Neural cell (in vitro differentiated cells): ENCODE measurements at regions not wholly inside any gene's neighbourhood (a gene's known extent, or its start where the extent isn't known, plus 50 kb on each side); places are given as distances from the start of the nearest gene placed in this dataset.

Source experiments
- H2AFZ ChIP-seq: fragments of 200-600, 300-800 bp; sonication (generic), shearing (Covaris generic); 2 replicates; pipeline ENCODE4 v1.6.0; 2014; ENCODE audit warnings: low read depth, mild to moderate bottlenecking, antibody characterized with exemption, low read length, moderate library complexity
- H3F3A ChIP-seq: fragments of 200-600 bp; shearing (Covaris generic); 2 replicates; pipeline ENCODE4 v1.6.1; 2016; ENCODE audit warnings: mild to moderate bottlenecking, moderate library complexity, mixed read lengths, antibody characterized with exemption, low read length; ENCODE audit not compliant: insufficient read depth, poor library complexity, severe bottlenecking
- H3K27ac ChIP-seq: fragments of 200-600, 300-800 bp; sonication (generic), shearing (Covaris generic); 2 replicates; pipeline ENCODE4 v1.5.1; 2014; ENCODE audit warnings: mild to moderate bottlenecking, low read length, moderate library complexity
- H3K27me3 ChIP-seq: fragments of 300-800, 200-600 bp; sonication (generic), shearing (Covaris generic); 2 replicates; pipeline ENCODE4 v1.6.0; 2014; ENCODE audit warnings: mild to moderate bottlenecking, low read depth, low read length, moderate library complexity; ENCODE audit not compliant: insufficient read depth
- H3K36me3 ChIP-seq: fragments of 300-800, 200-600 bp; sonication (generic), shearing (Covaris generic); 2 replicates; pipeline ENCODE4 v1.5.1; 2014; ENCODE audit warnings: mild to moderate bottlenecking, antibody characterized with exemption, low read length, moderate library complexity; ENCODE audit not compliant: insufficient read depth
- H3K4me2 ChIP-seq: fragments of 300-800, 200-600 bp; sonication (generic), shearing (Covaris generic); 2 replicates; pipeline ENCODE4 v1.6.0; 2014; ENCODE audit warnings: mild to moderate bottlenecking, low read length
- H3K4me3 ChIP-seq: fragments of 300-800, 200-600 bp; sonication (generic), shearing (Covaris generic); 2 replicates; pipeline ENCODE4 v1.5.1; 2014; ENCODE audit warnings: mild to moderate bottlenecking, low read length, moderate library complexity
- H3K79me2 ChIP-seq: fragments of 200-600 bp; shearing (Covaris generic); replicated peaks from 2 replicates; pipeline ENCODE4 v1.6.0; 2014; ENCODE audit warnings: mild to moderate bottlenecking, low read length, moderate library complexity; ENCODE audit not compliant: insufficient read depth
- H3K9ac ChIP-seq: fragments of 300-800, 200-600 bp; sonication (generic), shearing (Covaris generic); 2 replicates; pipeline ENCODE4 v1.6.1; 2016; ENCODE audit warnings: mild to moderate bottlenecking, low read length, mixed read lengths
- H3K9me2 ChIP-seq: fragments of 200-600 bp; shearing (Covaris generic); 2 replicates; pipeline ENCODE4 v1.6.1; 2016; ENCODE audit warnings: mild to moderate bottlenecking, low read length, mixed read lengths; ENCODE audit not compliant: insufficient read depth
- H3K9me3 ChIP-seq: fragments of 200-600, 300-800 bp; sonication (generic), shearing (Covaris generic); 2 replicates; pipeline ENCODE4 v1.6.1; 2016; ENCODE audit warnings: mild to moderate bottlenecking, mixed run types, low read length, moderate library complexity, mixed read lengths
- H4K20me1 ChIP-seq: fragments of 200-600 bp; shearing (Covaris generic); 2 replicates; pipeline ENCODE4 v1.6.1; 2016; ENCODE audit warnings: mild to moderate bottlenecking, mixed run types; ENCODE audit not compliant: insufficient read depth
- CTCF ChIP-seq: fragments of 450-650 bp; IDR thresholded peaks from 2 replicates; pipeline ENCODE4 v1.5.1; 2014; ENCODE audit warnings: antibody characterized with exemption, mild to moderate bottlenecking, moderate library complexity; ENCODE audit not compliant: poor library complexity, severe bottlenecking
- EP300 ChIP-seq: fragments of 450-650 bp; conservative IDR thresholded peaks from 2 replicates; pipeline ENCODE4 v1.6.1; 2014; ENCODE audit warnings: antibody characterized with exemption, mild to moderate bottlenecking, moderate library complexity; ENCODE audit not compliant: poor library complexity, severe bottlenecking
- EZH2 ChIP-seq: fragments of 200-600, 300-800 bp; shearing (Covaris generic), sonication (generic); IDR thresholded peaks from 2 replicates; pipeline ENCODE4 v1.6.1; 2014; ENCODE audit warnings: antibody characterized with exemption, low read length, borderline replicate concordance, mild to moderate bottlenecking; ENCODE audit not compliant: insufficient read depth, poor library complexity, severe bottlenecking
- MXI1 ChIP-seq: fragments of 450-650 bp; conservative IDR thresholded peaks from 2 replicates; pipeline ENCODE4 v1.6.1; 2014; ENCODE audit warnings: antibody characterized with exemption, mild to moderate bottlenecking; ENCODE audit not compliant: poor library complexity, severe bottlenecking
- POLR2AphosphoS5 ChIP-seq: IDR thresholded peaks from 2 replicates; pipeline ENCODE4 v1.6.1; 2012
- RAD21 ChIP-seq: fragments of 450-650 bp; conservative IDR thresholded peaks from 2 replicates; pipeline ENCODE4 v1.6.1; 2014; ENCODE audit warnings: antibody characterized with exemption, mild to moderate bottlenecking, moderate library complexity
- SMC3 ChIP-seq: fragments of 450-650 bp; conservative IDR thresholded peaks from 2 replicates; pipeline ENCODE4 v1.6.1; 2014; ENCODE audit warnings: antibody characterized with exemption, mild to moderate bottlenecking, moderate library complexity; ENCODE audit not compliant: poor library complexity
- TAF1 ChIP-seq: IDR thresholded peaks from 2 replicates; pipeline ENCODE4 v1.6.1; 2012; ENCODE audit warnings: low read depth
- TF ChIP-seq, protein P1 (sequence below): IDR thresholded peaks from 2 replicates; pipeline ENCODE4 v1.6.1; 2012; ENCODE audit warnings: borderline replicate concordance

GRCh38 chr1:218985424-218985984 lies 188.2 kb upstream of the LYPLAL1 start:
- no peaks in the 10 kb centered on the region for H3K36me3 ChIP-seq
- no peaks in the 10 kb centered on the region for H3K9me2 ChIP-seq
- TF ChIP-seq SMC3 (no peak), TAF1 (no peak), MXI1 (no peak), POLR2AphosphoS5 (no peak), EZH2 (no peak), EP300 (no peak), CTCF (no peak), RAD21 (no peak)
- TF ChIP-seq, protein P1, sequence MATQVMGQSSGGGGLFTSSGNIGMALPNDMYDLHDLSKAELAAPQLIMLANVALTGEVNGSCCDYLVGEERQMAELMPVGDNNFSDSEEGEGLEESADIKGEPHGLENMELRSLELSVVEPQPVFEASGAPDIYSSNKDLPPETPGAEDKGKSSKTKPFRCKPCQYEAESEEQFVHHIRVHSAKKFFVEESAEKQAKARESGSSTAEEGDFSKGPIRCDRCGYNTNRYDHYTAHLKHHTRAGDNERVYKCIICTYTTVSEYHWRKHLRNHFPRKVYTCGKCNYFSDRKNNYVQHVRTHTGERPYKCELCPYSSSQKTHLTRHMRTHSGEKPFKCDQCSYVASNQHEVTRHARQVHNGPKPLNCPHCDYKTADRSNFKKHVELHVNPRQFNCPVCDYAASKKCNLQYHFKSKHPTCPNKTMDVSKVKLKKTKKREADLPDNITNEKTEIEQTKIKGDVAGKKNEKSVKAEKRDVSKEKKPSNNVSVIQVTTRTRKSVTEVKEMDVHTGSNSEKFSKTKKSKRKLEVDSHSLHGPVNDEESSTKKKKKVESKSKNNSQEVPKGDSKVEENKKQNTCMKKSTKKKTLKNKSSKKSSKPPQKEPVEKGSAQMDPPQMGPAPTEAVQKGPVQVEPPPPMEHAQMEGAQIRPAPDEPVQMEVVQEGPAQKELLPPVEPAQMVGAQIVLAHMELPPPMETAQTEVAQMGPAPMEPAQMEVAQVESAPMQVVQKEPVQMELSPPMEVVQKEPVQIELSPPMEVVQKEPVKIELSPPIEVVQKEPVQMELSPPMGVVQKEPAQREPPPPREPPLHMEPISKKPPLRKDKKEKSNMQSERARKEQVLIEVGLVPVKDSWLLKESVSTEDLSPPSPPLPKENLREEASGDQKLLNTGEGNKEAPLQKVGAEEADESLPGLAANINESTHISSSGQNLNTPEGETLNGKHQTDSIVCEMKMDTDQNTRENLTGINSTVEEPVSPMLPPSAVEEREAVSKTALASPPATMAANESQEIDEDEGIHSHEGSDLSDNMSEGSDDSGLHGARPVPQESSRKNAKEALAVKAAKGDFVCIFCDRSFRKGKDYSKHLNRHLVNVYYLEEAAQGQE = no peak
- H3K79me2 ChIP-seq = no peaks in the 10 kb centered on the region
- no peak overlapping the region for H3K4me3 ChIP-seq
- no peak overlapping the region for H3K4me2 ChIP-seq
- no peaks in the 10 kb centered on the region for H3K27me3 ChIP-seq
- H3K9ac ChIP-seq = no peak overlapping the region
- no peak overlapping the region for H2AFZ ChIP-seq
- no peaks in the 10 kb centered on the region for H3K9me3 ChIP-seq
- no peaks in the 10 kb centered on the region for H4K20me1 ChIP-seq
- H3F3A ChIP-seq = no peaks in the 10 kb centered on the region
- H3K27ac ChIP-seq = no peak overlapping the region

GRCh38 chr1:218986816-218987215 lies 186.9 kb upstream of the LYPLAL1 start:
- TF ChIP-seq EP300 (no peak), MXI1 (no peak), POLR2AphosphoS5 (no peak), CTCF (no peak), RAD21 (no peak), EZH2 (no peak), TAF1 (no peak), SMC3 (no peak)
- TF ChIP-seq, protein P1 = no peak
- Histone ChIP-seq H3F3A (no peaks in the 10 kb centered on the region), H2AFZ (no peak overlapping the region), H3K27ac (no peak overlapping the region), H3K9me3 (no peaks in the 10 kb centered on the region), H3K4me3 (no peak overlapping the region), H3K9ac (no peak overlapping the region), H3K9me2 (no peaks in the 10 kb centered on the region), H4K20me1 (no peaks in the 10 kb centered on the region), H3K36me3 (no peaks in the 10 kb centered on the region), H3K27me3 (no peaks in the 10 kb centered on the region), H3K4me2 (no peak overlapping the region), H3K79me2 (no peaks in the 10 kb centered on the region)
